ENCODE measurements at regions not wholly inside any gene's neighbourhood (a gene's known extent, or its start where the extent isn't known, plus 50 kb on each side); places are given as distances from the start of the nearest gene placed in this dataset.

DNA sequence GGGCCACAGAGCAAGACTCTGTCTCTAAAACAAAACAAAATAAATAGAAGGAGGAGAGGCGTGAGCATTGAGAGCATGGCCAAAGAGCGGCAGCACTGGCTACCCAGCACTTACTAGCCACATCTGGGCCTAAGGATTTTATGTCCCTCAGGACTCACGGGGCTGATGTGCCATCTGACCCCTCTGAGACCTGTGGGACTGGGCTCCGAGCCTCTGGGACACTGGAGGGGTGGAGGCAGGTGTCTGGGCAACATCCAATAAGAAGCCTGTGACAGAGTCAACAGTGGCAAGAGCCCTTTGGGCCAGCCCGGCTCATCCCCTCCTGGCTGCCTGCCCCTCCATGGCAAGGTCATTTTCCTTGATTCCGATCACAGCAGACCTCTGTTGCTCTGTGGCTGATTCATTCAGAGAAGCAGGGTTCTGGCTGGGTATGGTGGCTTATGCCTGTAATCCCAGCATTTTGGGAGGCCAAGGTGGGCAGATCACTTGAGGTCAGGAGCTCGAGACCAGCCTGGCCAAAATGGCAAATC is 60.7 kb downstream of the RRM2 start:
- FAIRE-seq (no peak), DNase-seq (ENCODE audit: insufficient read length, low spot score) (no peak)
- TF ChIP-seq POLR2A (IDR thresholded peaks at IDR 0.05; ENCODE audit: low read depth, low read length): no peak

DNA sequence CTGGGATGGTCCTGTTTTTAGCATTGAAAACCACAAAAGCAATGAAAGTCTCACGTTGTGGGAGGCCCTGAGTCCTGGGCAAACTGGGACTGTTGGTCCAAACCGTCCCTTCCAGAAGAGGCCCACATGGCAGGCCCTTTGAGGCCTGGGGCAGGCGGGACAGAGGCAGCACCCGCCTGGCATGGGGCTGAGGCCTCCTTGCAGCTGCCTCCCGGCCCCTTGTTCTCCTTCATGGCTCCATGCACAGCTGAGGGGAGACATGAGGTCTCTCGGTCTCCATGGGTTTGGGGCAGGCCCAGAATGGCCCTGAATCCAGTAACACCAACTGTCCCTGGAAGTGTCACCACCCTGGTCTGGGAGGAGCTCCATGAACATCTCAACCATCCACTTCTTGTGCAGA is 61.9 kb downstream of the RRM2 start:
- FAIRE-seq: no peak
- no peak for DNase-seq (ENCODE audit: insufficient read length, low spot score)
- no peak for TF ChIP-seq POLR2A (IDR thresholded peaks at IDR 0.05; ENCODE audit: low read depth, low read length)

DNA sequence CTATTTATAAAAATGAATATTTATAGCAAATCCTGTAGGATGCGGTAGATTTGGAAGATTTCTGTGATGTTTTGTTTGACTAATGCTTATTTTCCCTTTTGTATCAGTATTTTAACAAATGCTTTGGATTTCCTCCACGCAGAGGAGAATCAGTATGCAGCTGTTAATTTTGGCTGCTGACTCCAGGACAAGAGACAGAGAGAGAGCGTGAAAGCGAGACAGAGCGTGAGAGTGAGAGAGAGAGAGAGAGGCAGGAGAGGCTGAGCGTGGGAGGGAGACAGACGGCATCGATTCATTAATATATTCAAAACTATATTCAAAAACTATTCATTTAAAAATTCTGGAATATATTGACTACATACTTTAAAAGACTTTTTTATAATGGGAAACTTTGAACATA is 62.5 kb downstream of the RRM2 start:
- TF ChIP-seq POLR2A (IDR thresholded peaks at IDR 0.05; ENCODE audit: low read depth, low read length): no peak
- FAIRE-seq (no peak), DNase-seq (ENCODE audit: insufficient read length, low spot score) (no peak)

DNA sequence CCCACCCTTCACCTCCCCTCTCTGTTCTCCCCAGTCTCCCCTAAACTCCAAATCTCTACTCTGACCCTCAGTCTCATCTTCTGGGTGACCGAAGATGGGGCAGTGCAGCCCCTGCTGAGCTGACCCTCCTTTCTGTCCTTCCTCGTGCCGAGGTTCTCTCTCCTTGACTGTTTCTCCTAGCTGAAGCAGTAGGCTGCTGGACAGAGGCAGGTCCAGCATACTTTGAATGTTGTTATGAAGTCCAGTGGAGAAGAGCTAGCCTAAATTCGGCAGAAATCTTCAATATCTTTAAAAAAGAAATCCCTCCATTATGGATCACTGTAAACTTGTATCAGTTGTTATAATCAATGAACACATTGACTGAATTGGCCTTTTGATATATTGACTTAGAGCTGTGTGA is 63.2 kb downstream of the RRM2 start:
- no peak for TF ChIP-seq POLR2A (IDR thresholded peaks at IDR 0.05; ENCODE audit: low read depth, low read length)
- DNase-seq (ENCODE audit: insufficient read length, low spot score) (no peak), FAIRE-seq (no peak)

DNA sequence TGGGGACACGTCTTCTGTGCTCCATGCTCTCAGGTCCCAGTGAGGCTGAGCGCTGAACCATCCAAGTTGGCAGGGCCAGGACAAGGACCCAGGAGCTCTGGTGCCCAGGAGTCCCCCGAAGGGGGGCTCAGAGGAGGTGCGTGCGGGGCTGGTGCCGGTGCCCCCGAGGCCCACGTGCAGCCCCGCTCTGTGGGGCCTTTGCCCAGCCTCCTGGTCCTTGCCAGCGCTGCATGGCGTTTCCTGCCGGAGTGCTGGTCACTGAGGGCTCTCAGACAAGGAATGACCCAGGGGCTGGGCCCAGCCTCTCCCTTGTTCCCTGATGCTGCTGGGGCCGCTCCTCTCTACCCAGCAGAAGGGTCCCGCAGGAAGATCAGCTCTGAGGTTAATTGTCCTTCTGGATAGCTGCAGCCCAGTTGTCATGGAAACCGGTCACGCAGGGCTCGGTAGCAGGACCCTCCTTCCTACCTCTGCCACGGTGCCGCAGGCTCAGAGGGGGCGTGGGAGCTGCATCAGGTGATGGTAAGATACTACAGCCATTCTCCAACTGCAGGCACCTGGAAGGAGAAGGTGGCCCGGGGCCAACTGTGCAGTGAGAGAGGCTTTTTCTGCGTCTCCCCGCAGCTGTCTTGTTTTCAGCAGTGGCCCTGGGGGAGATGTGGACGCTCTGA is 64.5 kb downstream of the RRM2 start:
- TF ChIP-seq POLR2A (IDR thresholded peaks at IDR 0.05; ENCODE audit: low read depth, low read length): no peak
- DNase-seq (ENCODE audit: insufficient read length, low spot score) (no peak), FAIRE-seq (no peak)

DNA sequence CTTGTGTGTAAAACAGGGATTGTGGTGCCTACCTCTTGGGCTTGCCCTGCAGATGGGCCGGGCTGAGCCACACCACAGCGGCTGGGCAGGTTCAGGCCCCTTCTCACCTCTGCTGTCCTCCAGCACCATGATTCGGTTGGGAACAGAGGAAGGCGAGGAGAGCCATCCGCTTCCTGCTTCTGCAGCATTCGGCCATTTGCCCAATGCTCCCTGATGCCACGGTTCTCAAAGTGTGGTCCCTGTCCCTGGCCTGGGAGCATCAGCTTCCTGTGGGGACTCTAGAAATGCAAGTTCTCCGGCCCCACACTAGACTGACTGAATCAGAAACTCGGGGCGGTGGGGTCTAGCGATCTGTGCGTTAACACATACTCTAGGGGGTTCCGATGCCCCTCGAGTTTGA is 65.1 kb downstream of the RRM2 start:
- TF ChIP-seq POLR2A (IDR thresholded peaks at IDR 0.05; ENCODE audit: low read depth, low read length): no peak
- DNase-seq (ENCODE audit: insufficient read length, low spot score) (no peak), FAIRE-seq (no peak)

DNA sequence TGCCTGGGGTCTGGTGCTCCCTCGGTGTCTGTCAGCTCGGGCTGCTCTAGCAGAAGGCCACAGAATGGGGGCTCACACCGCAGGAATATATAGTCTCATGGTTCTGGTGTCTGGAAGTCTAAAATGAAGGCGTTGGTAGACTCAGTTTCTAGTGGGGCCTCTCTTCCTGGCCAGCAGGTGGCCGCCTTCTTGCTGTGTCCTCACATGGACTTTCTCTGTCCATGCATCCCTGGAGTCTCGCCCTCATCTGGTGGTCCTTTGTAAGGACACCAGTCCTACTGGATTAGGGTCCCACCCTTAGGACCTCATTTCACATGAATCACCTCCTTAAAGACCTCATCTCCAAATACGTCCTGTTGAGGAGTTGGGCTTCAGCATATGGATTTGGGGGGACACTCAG is 65.7 kb downstream of the RRM2 start:
- no peak for FAIRE-seq
- DNase-seq (ENCODE audit: insufficient read length, low spot score): no peak

DNA sequence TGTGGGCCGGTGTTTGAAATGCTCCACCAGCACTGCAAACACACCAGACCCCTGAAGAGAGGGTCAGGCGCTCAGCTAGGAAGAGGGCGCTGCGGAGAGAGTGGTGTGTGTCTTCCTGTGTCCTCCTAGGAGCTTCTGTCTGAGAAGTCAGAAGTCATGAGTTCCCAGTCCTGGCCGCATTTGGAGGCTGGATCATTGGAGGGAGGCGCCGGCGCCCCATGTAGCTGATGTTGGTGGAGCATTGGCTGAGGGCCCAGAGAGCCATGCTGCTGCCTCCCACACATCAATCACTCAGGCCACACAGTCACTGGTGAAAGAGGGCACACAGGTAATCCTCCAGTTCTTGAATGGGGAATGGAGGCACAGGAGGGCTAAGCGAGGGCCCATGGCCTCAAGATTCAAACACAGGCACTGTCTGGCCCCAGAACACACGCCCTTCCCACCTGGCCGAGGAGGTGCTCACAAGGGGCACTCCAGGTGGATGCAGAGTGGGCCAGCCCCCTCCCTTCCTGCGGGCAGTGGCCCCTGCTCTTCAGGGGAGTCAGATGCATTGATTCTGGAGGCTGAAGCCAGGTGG is 66.3 kb downstream of the RRM2 start:
- TF ChIP-seq POLR2A (IDR thresholded peaks at IDR 0.05; ENCODE audit: low read depth, low read length): no peak
- DNase-seq (ENCODE audit: insufficient read length, low spot score) (no peak), FAIRE-seq (no peak)

More for the DNA sequence above, 65.7 kb downstream of the RRM2 start:
- TF ChIP-seq POLR2A (IDR thresholded peaks at IDR 0.05; ENCODE audit: low read depth, low read length): no peak

DNA sequence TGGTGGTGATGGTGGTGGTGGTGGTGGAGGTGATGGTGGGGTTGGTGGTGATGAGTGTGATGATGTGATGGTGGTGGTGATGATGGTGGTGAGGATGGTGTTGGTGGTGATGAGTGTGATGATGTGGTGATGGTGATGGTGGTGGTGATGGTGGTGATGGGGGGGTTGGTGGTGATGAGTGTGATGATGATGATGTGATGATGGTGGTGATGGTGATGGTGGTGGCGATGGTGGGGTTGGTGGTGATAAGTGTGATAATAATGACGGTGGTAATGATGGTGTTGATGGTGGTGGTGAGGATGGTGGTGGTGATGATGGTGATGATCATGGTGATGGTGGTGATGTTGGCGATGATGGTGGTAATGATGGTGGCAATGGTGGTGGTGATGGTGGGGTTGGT is 67.7 kb downstream of the RRM2 start:
- TF ChIP-seq POLR2A (IDR thresholded peaks at IDR 0.05; ENCODE audit: low read depth, low read length): no peak
- no peak for FAIRE-seq

DNA sequence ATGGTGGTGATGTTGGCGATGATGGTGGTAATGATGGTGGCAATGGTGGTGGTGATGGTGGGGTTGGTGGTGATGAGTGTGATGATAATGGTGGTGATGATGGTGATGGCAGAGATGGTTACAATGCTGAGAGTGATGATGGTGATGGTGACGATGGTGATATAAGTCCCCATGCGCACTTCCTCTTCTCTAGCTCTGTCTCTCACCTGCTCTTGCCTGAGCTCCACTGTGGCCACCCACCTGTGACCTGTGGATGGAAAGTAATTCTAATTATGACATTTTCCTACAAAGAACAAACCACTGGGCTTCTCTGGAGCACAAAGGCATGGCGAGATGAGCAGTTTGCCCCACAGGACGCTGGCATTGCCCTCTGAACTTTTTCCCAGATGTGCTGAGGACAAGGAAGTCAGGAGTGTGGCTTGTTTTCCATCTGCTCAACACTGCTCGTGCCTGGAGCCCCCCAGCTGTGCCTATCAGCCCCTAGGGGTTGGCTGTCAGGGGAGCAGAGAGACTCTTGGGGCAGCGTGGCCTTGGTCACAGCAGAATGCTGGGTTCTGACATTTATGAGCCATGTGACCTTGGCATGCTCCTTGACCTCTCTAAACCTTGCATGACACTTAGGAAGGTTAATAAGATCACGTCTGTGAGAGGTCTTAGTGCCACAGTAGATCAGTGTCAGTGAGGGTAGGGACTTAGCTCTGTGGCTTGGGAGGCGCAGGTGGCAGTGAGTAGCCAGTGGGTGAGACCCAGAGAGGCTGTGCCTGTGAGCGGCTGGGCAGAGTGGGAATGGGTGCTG is 68.4 kb downstream of the RRM2 start:
- no peak for FAIRE-seq
- no peak for TF ChIP-seq POLR2A (IDR thresholded peaks at IDR 0.05; ENCODE audit: low read depth, low read length)
- DNase-seq (ENCODE audit: insufficient read length, low spot score): no peak

More for the DNA sequence above, 67.7 kb downstream of the RRM2 start:
- no peak for DNase-seq (ENCODE audit: insufficient read length, low spot score)

DNA sequence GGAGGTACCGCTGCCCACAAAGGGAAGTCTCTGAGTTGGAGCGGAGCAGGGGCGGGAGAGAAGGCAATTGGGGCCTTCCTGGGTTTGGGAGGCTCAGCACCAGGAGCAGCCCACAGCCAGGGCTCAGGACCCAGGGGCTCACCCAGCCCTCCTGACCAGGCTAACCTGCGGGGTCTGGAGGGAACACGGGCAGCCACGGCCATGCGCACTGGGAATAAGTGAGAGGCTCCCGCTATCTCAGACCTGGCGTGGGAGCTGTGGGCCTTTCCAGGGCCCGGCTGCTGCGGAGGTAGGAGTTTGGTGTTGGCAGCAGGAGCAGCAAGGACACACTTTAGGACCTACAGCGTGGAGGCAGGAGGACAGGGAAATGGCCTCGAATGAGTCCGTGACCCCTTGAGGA is 69.0 kb downstream of the RRM2 start:
- TF ChIP-seq POLR2A (IDR thresholded peaks at IDR 0.05; ENCODE audit: low read depth, low read length): no peak
- FAIRE-seq (no peak), DNase-seq (ENCODE audit: insufficient read length, low spot score) (no peak)

DNA sequence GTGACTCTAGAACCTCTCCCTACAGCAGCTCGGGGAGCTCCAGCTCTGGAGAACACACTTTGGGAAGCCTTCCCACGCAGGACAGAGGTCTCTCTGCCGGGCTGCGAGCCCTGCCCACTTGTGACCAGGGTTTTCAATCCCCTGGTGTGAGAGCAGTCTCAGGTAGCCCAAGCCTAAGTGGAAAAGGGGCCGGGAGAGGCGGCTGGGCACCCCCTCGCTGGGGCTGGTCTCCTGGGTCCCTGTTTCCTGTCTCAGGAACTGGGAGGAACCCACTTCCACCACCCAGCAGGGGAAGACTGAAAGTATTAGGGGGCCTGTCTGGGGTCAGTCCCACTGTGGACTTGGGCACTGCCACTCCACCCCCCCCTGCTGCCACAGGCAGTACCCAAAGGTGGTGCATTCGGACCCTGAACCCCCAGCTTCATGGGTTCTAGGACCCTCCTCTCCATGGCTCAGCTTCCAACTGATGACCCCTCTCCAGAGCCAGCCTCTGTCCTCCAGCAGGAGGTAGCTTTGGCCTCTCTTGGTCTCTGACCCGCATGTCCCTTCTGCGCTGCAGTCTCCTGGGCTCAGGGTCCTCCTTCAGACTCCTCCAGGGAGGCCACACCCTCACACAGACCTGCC is 70.0 kb downstream of the RRM2 start:
- DNase-seq (ENCODE audit: insufficient read length, low spot score): no peak
- FAIRE-seq: no peak
- TF ChIP-seq POLR2A (IDR thresholded peaks at IDR 0.05; ENCODE audit: low read depth, low read length): no peak

DNA sequence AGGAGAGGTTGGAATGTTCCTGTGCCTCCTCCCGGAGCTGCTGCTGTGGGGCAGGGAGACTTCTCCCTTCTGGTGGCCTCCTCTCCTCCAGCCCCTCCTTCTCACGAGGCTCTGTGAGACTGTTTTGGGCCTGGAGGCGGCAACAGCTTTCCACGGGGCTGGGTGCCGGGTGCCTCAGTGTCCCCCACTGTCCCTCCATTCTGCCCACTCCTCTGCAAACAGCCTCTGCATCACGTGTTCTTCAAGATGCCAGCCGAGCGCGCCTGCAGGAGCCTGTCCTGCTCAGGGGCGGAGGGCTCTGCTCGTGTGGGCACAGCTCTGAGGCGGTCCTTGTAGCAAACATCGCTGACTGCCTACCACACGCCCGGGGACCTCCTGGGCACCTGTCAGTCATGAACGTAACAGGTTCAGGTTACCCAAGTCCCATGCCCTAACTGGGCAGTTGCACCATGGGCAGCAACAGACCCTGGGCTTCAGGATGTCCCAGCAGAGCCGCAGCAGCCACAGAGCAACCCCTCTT is 70.8 kb downstream of the RRM2 start:
- no peak for TF ChIP-seq POLR2A (IDR thresholded peaks at IDR 0.05; ENCODE audit: low read depth, low read length)
- FAIRE-seq (no peak), DNase-seq (ENCODE audit: insufficient read length, low spot score) (no peak)

Data from H54 (cell line).